Duodenal mucosa (tissue), 2 donors: ENCODE measurements at regions not wholly inside any gene's neighbourhood (a gene's known extent, or its start where the extent isn't known, plus 50 kb on each side); places are given as distances from the start of the nearest gene placed in this dataset.

ENCODE experiments used
- H3K27ac ChIP-seq: one replicate; pipeline ENCODE4 v1.7.0; 2013; ENCODE audit warnings: low read depth, low read length
- H3K27me3 ChIP-seq, 2 donors: one replicate each; pipeline ENCODE4 v1.7.0; 2013; ENCODE audit warnings: low read length in 2 of 2, control low read depth in 1 of 2; ENCODE audit not compliant: insufficient read depth in 2 of 2, control insufficient read depth in 1 of 2
- H3K36me3 ChIP-seq, 2 donors: one replicate each; pipeline ENCODE4 v1.7.0; 2013; ENCODE audit warnings: low read length in 2 of 2, control low read depth in 1 of 2; ENCODE audit not compliant: insufficient read depth in 2 of 2, control insufficient read depth in 1 of 2
- H3K4me1 ChIP-seq, 2 donors: one replicate each; pipeline ENCODE4 v1.7.0; 2013; ENCODE audit warnings: low read length in 2 of 2, control low read depth in 1 of 2; ENCODE audit not compliant: insufficient read depth in 2 of 2, control insufficient read depth in 1 of 2
- H3K4me3 ChIP-seq, 2 donors: one replicate each; pipeline ENCODE4 v1.7.0; 2013; ENCODE audit warnings: low read length in 2 of 2, low read depth in 1 of 2
- H3K9ac ChIP-seq, 2 donors: one replicate each; pipeline ENCODE4 v1.7.0; 2013; ENCODE audit warnings: low read length in 2 of 2, low read depth in 1 of 2
- H3K9me3 ChIP-seq, 2 donors: one replicate each; pipeline ENCODE4 v1.7.0; 2013; ENCODE audit warnings: low read length in 2 of 2, control low read depth in 1 of 2; ENCODE audit not compliant: control insufficient read depth in 1 of 2

GRCh38 chr4:23333556-23333945 lies 556.3 kb downstream of the PPARGC1A start:
- Histone ChIP-seq H3K4me1 (peaks cover 0 to 4% of the 10 kb centered on the region in 2 donors), H3K27me3 (no peaks in the 10 kb centered on the region), H3K4me3 (no peak overlapping the region), H3K9ac (no peak overlapping the region), H3K36me3 (no peaks in the 10 kb centered on the region), H3K9me3 (no peaks in the 10 kb centered on the region), H3K27ac (no peak overlapping the region)

- Histone ChIP-seq H3K4me3 (no peak overlapping the region), H3K27ac (no peak overlapping the region), H3K27me3 (no peaks in the 10 kb centered on the region), H3K9me3 (no peaks in the 10 kb centered on the region), H3K4me1 (no peaks in the 10 kb centered on the region), H3K36me3 (no peaks in the 10 kb centered on the region), H3K9ac (no peak overlapping the region)
Observed at GRCh38 chr4:23332313-23332712, 557.5 kb downstream of the PPARGC1A start.

- Histone ChIP-seq H3K27ac (no peak overlapping the region), H3K27me3 (no peaks in the 10 kb centered on the region), H3K4me3 (no peak overlapping the region), H3K9me3 (no peaks in the 10 kb centered on the region), H3K9ac (no peak overlapping the region), H3K4me1 (no peaks in the 10 kb centered on the region), H3K36me3 (no peaks in the 10 kb centered on the region)
Observed at GRCh38 chr4:23327120-23327519, 562.7 kb downstream of the PPARGC1A start.

DNA sequence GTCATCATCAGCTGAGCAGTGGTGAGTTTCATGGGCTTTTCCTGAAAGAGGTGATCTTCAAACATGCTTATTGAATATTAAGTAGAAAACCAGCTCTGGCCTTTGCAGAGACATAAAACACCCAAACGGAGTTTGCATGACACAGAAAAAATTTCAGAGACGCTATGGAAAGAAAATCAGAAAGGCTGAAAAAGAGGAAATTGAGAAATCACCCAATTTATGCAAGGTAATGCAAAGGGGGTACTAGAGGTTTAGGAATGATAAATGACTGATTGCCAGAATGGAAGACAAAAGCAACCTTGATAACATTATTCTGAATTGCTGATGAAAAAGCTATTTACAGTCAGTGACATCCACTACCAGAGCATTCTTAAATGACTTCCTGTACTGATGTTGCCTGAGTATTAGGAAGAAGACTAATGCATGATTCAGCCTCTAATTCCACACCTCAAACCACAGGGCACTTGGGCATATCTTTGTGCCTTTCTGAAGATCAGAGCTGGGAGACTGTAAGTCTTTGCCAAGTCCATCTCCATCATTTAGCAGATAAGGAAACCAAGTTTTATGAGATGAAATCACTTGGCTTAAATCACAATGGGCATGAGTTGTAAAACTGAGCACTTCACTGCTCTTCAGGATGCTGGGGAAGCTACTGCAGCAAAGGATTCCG lies 565.7 kb downstream of the PPARGC1A start:
- H3K9me3 ChIP-seq = no peaks in the 10 kb centered on the region
- H3K4me3 ChIP-seq = no peak overlapping the region
- H3K4me1 ChIP-seq = no peaks in the 10 kb centered on the region
- H3K9ac ChIP-seq = no peak overlapping the region
- H3K27me3 ChIP-seq = no peaks in the 10 kb centered on the region
- no peak overlapping the region for H3K27ac ChIP-seq
- H3K36me3 ChIP-seq = no peaks in the 10 kb centered on the region

- Histone ChIP-seq H3K4me1 (no peaks in the 10 kb centered on the region), H3K27ac (no peak overlapping the region), H3K36me3 (no peaks in the 10 kb centered on the region), H3K9me3 (no peaks in the 10 kb centered on the region), H3K9ac (no peak overlapping the region), H3K27me3 (no peaks in the 10 kb centered on the region), H3K4me3 (no peak overlapping the region)
Observed at GRCh38 chr4:23323436-23323835, 566.4 kb downstream of the PPARGC1A start.

DNA sequence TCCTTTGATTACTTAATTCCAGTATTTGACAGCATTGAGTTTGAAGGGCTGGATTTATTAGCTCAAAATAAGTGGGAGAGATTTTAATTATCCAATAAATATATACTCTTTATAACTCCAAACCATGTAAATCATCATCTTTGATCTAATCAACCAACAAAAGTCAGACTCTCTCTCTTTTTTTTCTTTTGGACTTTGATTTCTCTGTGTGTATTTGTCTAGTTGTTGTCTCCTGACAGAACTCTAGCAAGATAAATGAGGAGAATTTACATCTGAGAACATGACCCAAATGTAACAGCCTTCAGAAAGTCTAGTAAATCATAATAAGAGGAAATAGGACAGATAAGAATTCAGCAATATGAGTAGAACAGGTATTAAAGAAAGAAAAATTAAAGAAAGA lies 567.1 kb downstream of the PPARGC1A start:
- no peak overlapping the region for H3K27ac ChIP-seq

GRCh38 chr4:23320931-23321587 lies 568.8 kb downstream of the PPARGC1A start:
- H3K36me3 ChIP-seq = no peaks in the 10 kb centered on the region
- no peak overlapping the region for H3K4me3 ChIP-seq
- no peaks in the 10 kb centered on the region for H3K9me3 ChIP-seq
- no peaks in the 10 kb centered on the region for H3K27me3 ChIP-seq
- no peaks in the 10 kb centered on the region for H3K4me1 ChIP-seq
- no peak overlapping the region for H3K9ac ChIP-seq
- H3K27ac ChIP-seq = no peak overlapping the region

More for the DNA sequence above, 567.1 kb downstream of the PPARGC1A start:
- Histone ChIP-seq H3K4me1 (no peaks in the 10 kb centered on the region), H3K4me3 (no peak overlapping the region), H3K9ac (no peak overlapping the region), H3K9me3 (no peaks in the 10 kb centered on the region), H3K27me3 (no peaks in the 10 kb centered on the region), H3K36me3 (no peaks in the 10 kb centered on the region)

GRCh38 chr4:23312686-23313085 lies 577.2 kb downstream of the PPARGC1A start:
- Histone ChIP-seq H3K9me3 (no peaks in the 10 kb centered on the region), H3K9ac (no peak overlapping the region), H3K4me3 (no peak overlapping the region), H3K27me3 (no peaks in the 10 kb centered on the region), H3K4me1 (no peaks in the 10 kb centered on the region), H3K27ac (no peak overlapping the region), H3K36me3 (no peaks in the 10 kb centered on the region)

- no peak overlapping the region for H3K9ac ChIP-seq
- no peak overlapping the region for H3K4me3 ChIP-seq
- no peaks in the 10 kb centered on the region for H3K27me3 ChIP-seq
- H3K9me3 ChIP-seq = no peaks in the 10 kb centered on the region
- H3K27ac ChIP-seq = no peak overlapping the region
- H3K36me3 ChIP-seq = no peaks in the 10 kb centered on the region
- H3K4me1 ChIP-seq = no peaks in the 10 kb centered on the region
Observed at GRCh38 chr4:23311983-23312382, 577.9 kb downstream of the PPARGC1A start.

DNA sequence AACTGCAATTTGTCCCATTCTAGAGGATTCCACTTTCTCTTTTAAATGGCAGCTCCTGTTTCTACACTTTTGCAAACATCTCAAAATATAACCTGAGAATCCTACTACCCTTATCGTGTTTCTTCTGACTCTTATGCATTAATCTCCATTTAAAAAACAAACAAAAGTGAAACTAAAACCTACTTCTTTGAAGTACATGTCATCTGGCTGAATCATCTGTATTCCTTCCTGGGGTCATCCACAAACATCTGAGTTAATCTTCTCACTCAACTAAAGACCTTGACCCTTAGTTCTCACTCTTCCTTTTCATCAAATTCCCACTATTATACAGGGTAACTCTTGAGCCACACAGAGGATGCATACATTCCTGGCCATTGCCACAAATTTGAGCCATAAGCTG lies 584.8 kb downstream of the PPARGC1A start:
- Histone ChIP-seq H3K27ac (no peak overlapping the region), H3K9ac (no peak overlapping the region), H3K4me1 (no peaks in the 10 kb centered on the region), H3K36me3 (no peaks in the 10 kb centered on the region), H3K4me3 (no peak overlapping the region), H3K27me3 (no peaks in the 10 kb centered on the region), H3K9me3 (no peaks in the 10 kb centered on the region)
